BJ (cell line): ENCODE measurements at regions not wholly inside any gene's neighbourhood (a gene's known extent, or its start where the extent isn't known, plus 50 kb on each side); places are given as distances from the start of the nearest gene placed in this dataset.
"Not testable (repeated sequence)": the region's sequence is repeated elsewhere in the genome, so short reads cannot be mapped to it uniquely, and the experiment has no call there.

Experiments used
- CTCF ChIA-PET: fragments of 350-600 bp; formaldehyde crosslinking; extraction: SDS; loops from one replicate; lab custom pipeline; 2021; ENCODE audit warnings: antibody characterized with exemption, inconsistent platforms; lab: Yijun Ruan, JAX
- POLR2A ChIA-PET: fragments of 300-600 bp; sonication (Branson Sonifier 250); formaldehyde crosslinking; extraction: SDS; loops from one replicate; lab custom pipeline; 2021; ENCODE audit warnings: antibody characterized with exemption; lab: Charles Lee
- DNase-seq: peaks from one replicate; pipeline ENCODE4 v3.0.0-alpha.2; 2011; ENCODE audit warnings: low read depth
- H3K27me3 ChIP-seq: 2 replicates; pipeline ENCODE4 v1.6.0; 2011; ENCODE audit warnings: low read length; ENCODE audit not compliant: control insufficient read depth, insufficient read depth
- H3K36me3 ChIP-seq: 2 replicates; pipeline ENCODE4 v1.5.1; 2011; ENCODE audit warnings: low read length; ENCODE audit not compliant: control insufficient read depth, insufficient read depth
- H3K4me3 ChIP-seq: 2 replicates; pipeline ENCODE4 v1.5.1; 2011; ENCODE audit warnings: low read depth, mild to moderate bottlenecking, control low read depth, low read length
- CTCF ChIP-seq: IDR thresholded peaks from 2 replicates; pipeline ENCODE4 v1.5.1; 2011; ENCODE audit warnings: low read depth, mild to moderate bottlenecking, control low read depth, inconsistent platforms, low read length, moderate library complexity; ENCODE audit not compliant: insufficient read depth

DNA sequence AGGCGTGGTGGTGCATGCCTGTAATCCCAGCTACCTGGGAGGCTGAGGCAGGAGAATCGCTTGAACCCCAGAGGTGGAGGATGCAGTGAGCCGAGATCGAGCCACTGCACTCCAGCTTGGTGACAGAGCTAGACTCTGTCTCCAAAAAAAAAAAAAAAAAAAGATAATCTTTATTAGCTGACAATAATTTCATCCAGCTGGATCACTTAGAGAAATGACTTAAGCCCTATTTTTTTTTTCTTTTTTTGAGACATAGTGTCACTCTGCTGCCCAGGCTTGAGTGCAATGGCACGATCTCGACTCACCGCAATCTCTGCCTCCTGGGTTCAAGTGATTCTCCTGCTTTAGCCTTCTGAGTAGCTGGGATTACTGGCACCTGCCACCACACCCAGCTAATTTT, 51.6 kb upstream of the MAP4K4 start:
- DNase-seq, H3K27me3 ChIP-seq, H3K36me3 ChIP-seq, POLR2A ChIA-PET, CTCF ChIA-PET, H3K4me3 ChIP-seq: not testable (repeated sequence)

DNA sequence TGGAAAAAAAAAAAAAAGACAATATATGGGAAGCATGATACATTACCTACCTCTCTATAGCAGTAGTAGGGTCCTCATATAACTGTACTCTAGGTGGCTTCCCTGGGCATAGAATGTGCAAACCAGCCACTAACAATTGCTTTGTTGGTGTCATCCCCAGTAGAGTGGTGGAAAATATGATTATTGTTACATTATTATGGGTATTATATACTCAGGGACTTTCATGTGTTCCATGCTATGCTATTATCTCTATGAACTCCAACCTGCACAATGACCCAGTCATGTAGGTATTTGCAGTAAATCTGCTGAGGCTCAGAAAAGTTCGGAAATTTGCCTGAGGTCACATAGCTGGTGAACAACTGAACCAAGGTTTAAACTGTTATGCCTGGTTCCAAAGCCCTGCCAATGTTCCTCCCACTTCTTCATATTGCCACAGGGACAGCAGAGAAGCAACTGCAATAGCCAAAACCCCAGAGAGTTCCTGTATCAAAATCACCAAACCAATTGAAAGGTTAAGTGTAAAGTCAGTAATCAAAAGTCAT, 52.6 kb upstream of the MAP4K4 start:
- ChIA-PET POLR2A (no interaction called here), CTCF (no interaction called here)
- no peak for DNase-seq
- no peaks in the 10 kb centered on the region for H3K36me3 ChIP-seq
- H3K4me3 ChIP-seq = no peak overlapping the region
- H3K27me3 ChIP-seq = 0 out of 2 replicates have a peak, but pooled peaks cover 2% of the 10 kb centered on the region
- TF ChIP-seq CTCF = no peak

DNA sequence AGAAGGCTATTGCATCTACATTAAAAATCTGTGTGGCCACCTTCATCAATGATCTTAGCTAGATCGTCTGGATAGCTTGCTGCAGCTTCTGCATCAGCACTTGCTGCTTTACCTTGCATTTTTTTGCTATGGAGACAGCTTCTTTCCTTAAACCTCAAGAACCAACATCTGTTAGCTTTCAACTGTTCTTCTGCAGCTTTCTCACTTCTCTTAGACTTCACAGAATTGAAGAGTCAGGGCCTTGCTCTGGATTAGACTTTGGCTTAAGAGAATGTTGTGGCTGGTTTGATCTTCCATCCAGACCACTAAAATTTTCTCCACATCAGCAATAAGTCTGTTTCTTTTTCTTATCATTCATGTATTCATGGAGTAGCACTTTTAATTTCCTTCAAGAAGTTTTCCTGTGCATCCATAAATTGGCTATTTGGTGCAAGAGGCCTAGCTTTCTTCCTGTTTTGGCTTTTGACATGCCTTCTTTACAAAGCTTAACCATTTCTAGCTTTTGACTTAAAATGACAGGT, 54.4 kb upstream of the MAP4K4 start:
- ChIA-PET CTCF (interaction anchor here (0.9 kb wide), 1 partner anchor 10 kb away, joined by 4 read pairs; no protein-coding TSS in a partner anchor), POLR2A (no interaction called here)
- Histone ChIP-seq H3K36me3 (no peaks in the 10 kb centered on the region), H3K27me3 (0 out of 2 replicates have a peak, but pooled peaks cover 4% of the 10 kb centered on the region), H3K4me3 (no peak overlapping the region)
- no peak for DNase-seq
- no peak for TF ChIP-seq CTCF

GRCh38 chr2:101638817-101639605, 58.5 kb upstream of the MAP4K4 start:
- ChIA-PET POLR2A (no interaction called here), CTCF (no interaction called here)

GRCh38 chr2:101638181-101638711, 59.3 kb upstream of the MAP4K4 start:
- peaks cover 2% of the 10 kb centered on the region; the same call in 1 of the 2 replicates for H3K27me3 ChIP-seq
- H3K4me3 ChIP-seq = no peak overlapping the region
- ChIA-PET POLR2A (no interaction called here), CTCF (no interaction called here)
- DNase-seq = no peak
- no peaks in the 10 kb centered on the region for H3K36me3 ChIP-seq
- TF ChIP-seq CTCF = no peak

More at GRCh38 chr2:101638817-101639605, 58.5 kb upstream of the MAP4K4 start:
- no peak for TF ChIP-seq CTCF
- no peak for DNase-seq
- Histone ChIP-seq H3K4me3 (no peak overlapping the region), H3K36me3 (no peaks in the 10 kb centered on the region), H3K27me3 (peaks cover 2% of the 10 kb centered on the region; the same call in 1 of the 2 replicates)
